ENCODE measurements at regions not wholly inside any gene's neighbourhood (a gene's known extent, or its start where the extent isn't known, plus 50 kb on each side); places are given as distances from the start of the nearest gene placed in this dataset.
"Not testable (repeated sequence)": the region's sequence is repeated elsewhere in the genome, so short reads cannot be mapped to it uniquely, and the experiment has no call there.

GRCh38 chr10:28869606-28870201, 192.4 kb downstream of the BAMBI start:
- DNase-seq, result no peak

- no peak for DNase-seq
These were observed 194.3 kb downstream of the BAMBI start for GRCh38 chr10:28871665-28872064.

GRCh38 chr10:28872587-28873165, 195.4 kb downstream of the BAMBI start:
- DNase-seq, result no peak

- no peak for DNase-seq
These were observed 196.2 kb downstream of the BAMBI start for GRCh38 chr10:28873540-28873939.

GRCh38 chr10:28874210-28874609, 196.9 kb downstream of the BAMBI start:
- DNase-seq, result no peak

GRCh38 chr10:28875549-28876081, 198.3 kb downstream of the BAMBI start:
- no peak for DNase-seq

GRCh38 chr10:28878236-28878970, 201.1 kb downstream of the BAMBI start:
- no peak for DNase-seq

GRCh38 chr10:28879246-28879645, 201.9 kb downstream of the BAMBI start:
- no peak for DNase-seq

- no peak for DNase-seq
These were observed 202.8 kb downstream of the BAMBI start for GRCh38 chr10:28879875-28880682.

GRCh38 chr10:28880683-28880950, 203.3 kb downstream of the BAMBI start:
- DNase-seq, result no peak

- no peak for DNase-seq
These were observed 204.0 kb downstream of the BAMBI start for GRCh38 chr10:28881171-28881882.

- DNase-seq, result no peak
These were observed 206.6 kb downstream of the BAMBI start for GRCh38 chr10:28883741-28884423.

GRCh38 chr10:28890121-28890950, 213.0 kb downstream of the BAMBI start:
- no peak for DNase-seq

GRCh38 chr10:28891058-28891713, 213.9 kb downstream of the BAMBI start:
- DNase-seq, result no peak

- no peak for DNase-seq
These were observed 215.7 kb downstream of the BAMBI start for GRCh38 chr10:28892818-28893547.

- no peak for DNase-seq
These were observed 216.8 kb downstream of the BAMBI start for GRCh38 chr10:28894146-28894545.

- not testable (repeated sequence) for DNase-seq
These were observed 218.3 kb downstream of the BAMBI start for GRCh38 chr10:28895671-28896070.

- DNase-seq, result not testable (repeated sequence)
These were observed 219.6 kb downstream of the BAMBI start for GRCh38 chr10:28896791-28897409.

Data from NCI-H1105 treated with DMSO at 0.1 percent for 48 hours (cell line).